Progenitor cell of endocrine pancreas (in vitro differentiated cells): ENCODE measurements at regions not wholly inside any gene's neighbourhood (a gene's known extent, or its start where the extent isn't known, plus 50 kb on each side); places are given as distances from the start of the nearest gene placed in this dataset.

Experiments
- DNase-seq: peaks from one replicate; pipeline ENCODE4 v3.0.0; 2021; ENCODE audit warnings: low spot score; ENCODE audit not compliant: unreplicated experiment
- H3K27ac Mint-ChIP-seq: 2 replicates; pipeline ENCODE4 v1.8.0; 2021; ENCODE audit warnings: mild to moderate bottlenecking, moderate library complexity, mixed read lengths
- H3K27me3 Mint-ChIP-seq: 2 replicates; pipeline ENCODE4 v1.8.0; 2021; ENCODE audit warnings: mixed read lengths
- H3K36me3 Mint-ChIP-seq: 2 replicates; pipeline ENCODE4 v1.8.0; 2022; ENCODE audit warnings: mixed read lengths; ENCODE audit not compliant: insufficient read depth
- H3K4me1 Mint-ChIP-seq: 2 replicates; pipeline ENCODE4 v1.8.0; 2021; ENCODE audit warnings: low read depth, mixed read lengths
- H3K4me3 Mint-ChIP-seq: 2 replicates; pipeline ENCODE4 v1.8.0; 2021; ENCODE audit warnings: low read depth, mild to moderate bottlenecking, moderate library complexity, mixed read lengths
- H3K9me3 Mint-ChIP-seq: 2 replicates; pipeline ENCODE4 v1.8.0; 2021; ENCODE audit warnings: low read depth, mixed read lengths
- CTCF ChIP-seq: fragments of 200-600 bp; sonication (generic); IDR thresholded peaks from one replicate; pipeline ENCODE4 v1.5.0; 2021; ENCODE audit warnings: antibody characterized with exemption, mild to moderate bottlenecking; ENCODE audit not compliant: unreplicated experiment

GRCh38 chr5:148897842-148898241, 71.4 kb downstream of the ADRB2 start:
- Mint-ChIP-seq H3K9me3 (peaks cover 19% of the 10 kb centered on the region), H3K4me1 (no peaks in the 10 kb centered on the region), H3K27me3 (no peaks in the 10 kb centered on the region), H3K4me3 (no peak overlapping the region), H3K27ac (no peak overlapping the region), H3K36me3 (no peaks in the 10 kb centered on the region)
- no peak for TF ChIP-seq CTCF
- DNase-seq, result no peak

GRCh38 chr5:148898413-148899075, 72.1 kb downstream of the ADRB2 start:
- H3K27ac Mint-ChIP-seq, result no peak overlapping the region
- peaks cover 14% of the 10 kb centered on the region for H3K9me3 Mint-ChIP-seq
- peaks cover under 1% of the 10 kb centered on the region for H3K27me3 Mint-ChIP-seq
- H3K4me1 Mint-ChIP-seq, result no peaks in the 10 kb centered on the region
- no peak for DNase-seq
- no peak overlapping the region for H3K4me3 Mint-ChIP-seq
- no peak for TF ChIP-seq CTCF
- no peaks in the 10 kb centered on the region for H3K36me3 Mint-ChIP-seq

- Mint-ChIP-seq H3K36me3 (no peaks in the 10 kb centered on the region), H3K27me3 (peaks cover 4% of the 10 kb centered on the region), H3K9me3 (no peaks in the 10 kb centered on the region), H3K27ac (no peak overlapping the region), H3K4me3 (no peak overlapping the region), H3K4me1 (no peaks in the 10 kb centered on the region)
- TF ChIP-seq CTCF, result no peak
- DNase-seq, result no peak
Measured at GRCh38 chr5:148899993-148900392, 73.6 kb downstream of the ADRB2 start.

GRCh38 chr5:148902478-148902877, 76.1 kb downstream of the ADRB2 start:
- H3K27me3 Mint-ChIP-seq, result peaks cover 12% of the 10 kb centered on the region
- H3K36me3 Mint-ChIP-seq, result no peaks in the 10 kb centered on the region
- H3K27ac Mint-ChIP-seq, result no peak overlapping the region
- H3K4me3 Mint-ChIP-seq, result no peak overlapping the region
- no peaks in the 10 kb centered on the region for H3K9me3 Mint-ChIP-seq
- DNase-seq, result no peak
- no peaks in the 10 kb centered on the region for H3K4me1 Mint-ChIP-seq
- TF ChIP-seq CTCF, result no peak

- Mint-ChIP-seq H3K4me3 (no peak overlapping the region), H3K27me3 (peaks cover 12% of the 10 kb centered on the region), H3K9me3 (no peaks in the 10 kb centered on the region), H3K27ac (no peak overlapping the region), H3K4me1 (no peaks in the 10 kb centered on the region), H3K36me3 (no peaks in the 10 kb centered on the region)
- no peak for DNase-seq
- TF ChIP-seq CTCF, result no peak
Measured at GRCh38 chr5:148903587-148903986, 77.2 kb downstream of the ADRB2 start.
